ENCODE measurements at regions not wholly inside any gene's neighbourhood (a gene's known extent, or its start where the extent isn't known, plus 50 kb on each side); places are given as distances from the start of the nearest gene placed in this dataset.

- TF ChIP-seq POLR2A (IDR thresholded peaks at IDR 0.05), result no peak
- no peak for TF ChIP-seq CTCF (IDR thresholded peaks at IDR 0.05)
- no peak for TF ChIP-seq POLR2AphosphoS5 (IDR thresholded peaks at IDR 0.05)
- TF ChIP-seq EP300 (IDR thresholded peaks at IDR 0.05), result no peak
Observed at GRCh38 chr3:140791368-140791767, 113.5 kb downstream of the TRIM42 start.

Measured in suprapubic skin (tissue), 4 donors.